ENCODE measurements at regions not wholly inside any gene's neighbourhood (a gene's known extent, or its start where the extent isn't known, plus 50 kb on each side); places are given as distances from the start of the nearest gene placed in this dataset.

DNA sequence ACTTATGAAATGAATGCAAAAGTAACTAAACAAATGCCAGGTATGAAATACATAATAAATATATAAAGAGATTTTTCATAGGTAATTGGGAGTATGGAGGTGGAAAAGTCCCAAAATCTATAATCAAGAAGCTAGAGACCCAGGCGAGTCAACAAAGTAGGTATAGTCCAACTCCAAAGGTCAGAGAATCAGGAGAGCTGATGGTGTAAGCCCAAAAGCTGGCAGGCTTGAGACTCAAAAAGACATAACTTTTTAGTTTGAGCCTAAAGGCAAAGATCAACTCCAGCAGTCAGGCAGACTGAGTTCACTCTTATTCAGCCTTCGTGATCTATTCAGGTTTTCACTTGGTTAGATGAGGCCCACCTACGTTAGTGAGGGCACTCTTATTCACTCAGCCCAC is 157.4 kb upstream of the TMCO5A start:
- Histone ChIP-seq H3K27me3 (ENCODE audit: insufficient read depth, poor library complexity, severe bottlenecking) (no peaks in the 10 kb centered on the region), H3K4me3 (replicated peaks; ENCODE audit: insufficient read depth, low read length) (no peak overlapping the region), H3K27ac (replicated peaks) (no peak overlapping the region)
- TF ChIP-seq SPI1 (IDR thresholded peaks at IDR 0.05; ENCODE audit: borderline replicate concordance, low read depth) (no peak), GABPA (IDR thresholded peaks at IDR 0.05; ENCODE audit: low read depth) (no peak), POLR2AphosphoS5 (IDR thresholded peaks at IDR 0.05; ENCODE audit: low read depth) (no peak), REST (IDR thresholded peaks at IDR 0.05; ENCODE audit: insufficient replicate concordance, low read depth) (no peak)
- TF ChIP-seq, protein P1, sequence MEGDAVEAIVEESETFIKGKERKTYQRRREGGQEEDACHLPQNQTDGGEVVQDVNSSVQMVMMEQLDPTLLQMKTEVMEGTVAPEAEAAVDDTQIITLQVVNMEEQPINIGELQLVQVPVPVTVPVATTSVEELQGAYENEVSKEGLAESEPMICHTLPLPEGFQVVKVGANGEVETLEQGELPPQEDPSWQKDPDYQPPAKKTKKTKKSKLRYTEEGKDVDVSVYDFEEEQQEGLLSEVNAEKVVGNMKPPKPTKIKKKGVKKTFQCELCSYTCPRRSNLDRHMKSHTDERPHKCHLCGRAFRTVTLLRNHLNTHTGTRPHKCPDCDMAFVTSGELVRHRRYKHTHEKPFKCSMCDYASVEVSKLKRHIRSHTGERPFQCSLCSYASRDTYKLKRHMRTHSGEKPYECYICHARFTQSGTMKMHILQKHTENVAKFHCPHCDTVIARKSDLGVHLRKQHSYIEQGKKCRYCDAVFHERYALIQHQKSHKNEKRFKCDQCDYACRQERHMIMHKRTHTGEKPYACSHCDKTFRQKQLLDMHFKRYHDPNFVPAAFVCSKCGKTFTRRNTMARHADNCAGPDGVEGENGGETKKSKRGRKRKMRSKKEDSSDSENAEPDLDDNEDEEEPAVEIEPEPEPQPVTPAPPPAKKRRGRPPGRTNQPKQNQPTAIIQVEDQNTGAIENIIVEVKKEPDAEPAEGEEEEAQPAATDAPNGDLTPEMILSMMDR (IDR thresholded peaks at IDR 0.05; ENCODE audit: insufficient read depth, low read length) = no peak
- DNase-seq (ENCODE audit: low read depth in 1 of 2, low spot score in 1 of 2) = no peak

GRCh38 chr15:37783290-37783689 is 151.2 kb upstream of the TMCO5A start:
- no peaks in the 10 kb centered on the region for H3K27me3 ChIP-seq (ENCODE audit: insufficient read depth, poor library complexity, severe bottlenecking)
- H3K27ac ChIP-seq (replicated peaks) = no peak overlapping the region
- no peak overlapping the region for H3K4me3 ChIP-seq (replicated peaks; ENCODE audit: insufficient read depth, low read length)
- no peak for DNase-seq (ENCODE audit: low read depth in 1 of 2, low spot score in 1 of 2)
- TF ChIP-seq, protein P1 (IDR thresholded peaks at IDR 0.05; ENCODE audit: insufficient read depth, low read length) = no peak
- TF ChIP-seq SPI1 (IDR thresholded peaks at IDR 0.05; ENCODE audit: borderline replicate concordance, low read depth) (no peak), GABPA (IDR thresholded peaks at IDR 0.05; ENCODE audit: low read depth) (no peak), REST (IDR thresholded peaks at IDR 0.05; ENCODE audit: insufficient replicate concordance, low read depth) (no peak), POLR2AphosphoS5 (IDR thresholded peaks at IDR 0.05; ENCODE audit: low read depth) (no peak)

- no peaks in the 10 kb centered on the region for H3K27me3 ChIP-seq (ENCODE audit: insufficient read depth, poor library complexity, severe bottlenecking)
- no peak overlapping the region for H3K27ac ChIP-seq (replicated peaks)
- H3K4me3 ChIP-seq (replicated peaks; ENCODE audit: insufficient read depth, low read length) = no peak overlapping the region
- TF ChIP-seq POLR2AphosphoS5 (IDR thresholded peaks at IDR 0.05; ENCODE audit: low read depth) (no peak), GABPA (IDR thresholded peaks at IDR 0.05; ENCODE audit: low read depth) (no peak), REST (IDR thresholded peaks at IDR 0.05; ENCODE audit: insufficient replicate concordance, low read depth) (no peak), SPI1 (IDR thresholded peaks at IDR 0.05; ENCODE audit: borderline replicate concordance, low read depth) (no peak)
- TF ChIP-seq, protein P1 (IDR thresholded peaks at IDR 0.05; ENCODE audit: insufficient read depth, low read length) = no peak
- no peak for DNase-seq (ENCODE audit: low read depth in 1 of 2, low spot score in 1 of 2)
Measured at GRCh38 chr15:37788330-37788729, 146.1 kb upstream of the TMCO5A start.

Measured in HL-60 (cell line).